Gastrocnemius medialis (tissue), 4 donors: ENCODE measurements at regions not wholly inside any gene's neighbourhood (a gene's known extent, or its start where the extent isn't known, plus 50 kb on each side); places are given as distances from the start of the nearest gene placed in this dataset.

Experiments used
- POLR2A ChIP-seq, 2 donors: fragments of 450-650 bp; IDR thresholded peaks; one replicate each; pipeline ENCODE4 v1.6.1; 2017; ENCODE audit warnings: antibody characterized with exemption in 2 of 2, mild to moderate bottlenecking in 2 of 2, moderate library complexity in 2 of 2
- TF ChIP-seq, protein P1 (sequence below), 5 experiments: fragments of 450-650 bp in 3 of 5; fragments of 200-600 bp in 2 of 5; sonication (generic) in 2 of 5; IDR thresholded peaks in 4 of 5; conservative IDR thresholded peaks in 1 of 5; 1 replicate in 4 of 5; 2 replicates in 1 of 5; pipeline ENCODE4 v1.5.1; 2016 to 2019; ENCODE audit warnings: antibody characterized with exemption in 5 of 5, mild to moderate bottlenecking in 3 of 5, moderate library complexity in 3 of 5

DNA sequence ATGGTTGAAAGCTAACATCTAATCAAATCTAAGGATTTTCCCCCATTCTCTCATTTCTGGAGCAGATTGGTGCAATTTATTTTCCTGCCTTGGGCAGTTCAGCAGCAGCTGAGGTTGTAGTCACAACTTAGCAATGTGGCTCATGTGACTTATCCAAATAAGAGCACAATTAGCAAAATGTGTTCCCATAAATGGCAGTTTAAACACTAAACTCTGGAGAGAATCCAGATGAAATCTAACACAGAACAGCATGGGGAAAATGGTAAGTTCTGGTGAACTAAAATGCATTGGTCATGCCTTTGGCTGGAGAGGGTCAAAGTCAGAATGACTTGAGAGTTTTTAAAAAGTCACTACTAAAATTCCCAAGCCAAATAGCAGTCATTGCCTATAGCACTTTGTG is 422.6 kb upstream of the DIPK2B start:
- no peak for TF ChIP-seq POLR2A (IDR thresholded peaks at IDR 0.05)
- TF ChIP-seq, protein P1, sequence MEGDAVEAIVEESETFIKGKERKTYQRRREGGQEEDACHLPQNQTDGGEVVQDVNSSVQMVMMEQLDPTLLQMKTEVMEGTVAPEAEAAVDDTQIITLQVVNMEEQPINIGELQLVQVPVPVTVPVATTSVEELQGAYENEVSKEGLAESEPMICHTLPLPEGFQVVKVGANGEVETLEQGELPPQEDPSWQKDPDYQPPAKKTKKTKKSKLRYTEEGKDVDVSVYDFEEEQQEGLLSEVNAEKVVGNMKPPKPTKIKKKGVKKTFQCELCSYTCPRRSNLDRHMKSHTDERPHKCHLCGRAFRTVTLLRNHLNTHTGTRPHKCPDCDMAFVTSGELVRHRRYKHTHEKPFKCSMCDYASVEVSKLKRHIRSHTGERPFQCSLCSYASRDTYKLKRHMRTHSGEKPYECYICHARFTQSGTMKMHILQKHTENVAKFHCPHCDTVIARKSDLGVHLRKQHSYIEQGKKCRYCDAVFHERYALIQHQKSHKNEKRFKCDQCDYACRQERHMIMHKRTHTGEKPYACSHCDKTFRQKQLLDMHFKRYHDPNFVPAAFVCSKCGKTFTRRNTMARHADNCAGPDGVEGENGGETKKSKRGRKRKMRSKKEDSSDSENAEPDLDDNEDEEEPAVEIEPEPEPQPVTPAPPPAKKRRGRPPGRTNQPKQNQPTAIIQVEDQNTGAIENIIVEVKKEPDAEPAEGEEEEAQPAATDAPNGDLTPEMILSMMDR (IDR thresholded peaks at IDR 0.05 in 4 of 5, conservative IDR thresholded peaks at IDR 0.05 in 1 of 5), result no peak
